HG02970 (cell line): ENCODE measurements at regions not wholly inside any gene's neighbourhood (a gene's known extent, or its start where the extent isn't known, plus 50 kb on each side); places are given as distances from the start of the nearest gene placed in this dataset.

Experiments
- ATAC-seq: cut with Tn5 transposase; IDR thresholded peaks from one replicate; pipeline ENCODE4 v1.9.1; 2021; ENCODE audit warnings: mild to moderate bottlenecking, moderate library complexity, moderate number of reproducible peaks; ENCODE audit not compliant: unreplicated experiment, low FRiP score

GRCh38 chr9:16153221-16153620, 600.4 kb downstream of the CCDC171 start:
- no peak for ATAC-seq

- no peak for ATAC-seq
These were observed 600.9 kb downstream of the CCDC171 start for GRCh38 chr9:16153741-16154140.

GRCh38 chr9:16154521-16155078, 601.8 kb downstream of the CCDC171 start:
- peak; percentile 75 for ATAC-seq

- ATAC-seq: no peak
These were observed 603.0 kb downstream of the CCDC171 start for GRCh38 chr9:16155878-16156277.

- no peak for ATAC-seq
These were observed 604.4 kb downstream of the CCDC171 start for GRCh38 chr9:16157216-16157615.

GRCh38 chr9:16157651-16158050, 604.8 kb downstream of the CCDC171 start:
- no peak for ATAC-seq

GRCh38 chr9:16158093-16158492, 605.2 kb downstream of the CCDC171 start:
- no peak for ATAC-seq

GRCh38 chr9:16161483-16161882, 608.6 kb downstream of the CCDC171 start:
- ATAC-seq: no peak

GRCh38 chr9:16170119-16170518, 617.3 kb downstream of the CCDC171 start:
- ATAC-seq: no peak

GRCh38 chr9:16171911-16172310, 619.1 kb downstream of the CCDC171 start:
- no peak for ATAC-seq

- no peak for ATAC-seq
These were observed 620.0 kb downstream of the CCDC171 start for GRCh38 chr9:16172796-16173195.

GRCh38 chr9:16174915-16175314, 622.1 kb downstream of the CCDC171 start:
- no peak for ATAC-seq

GRCh38 chr9:16175461-16175860, 622.6 kb downstream of the CCDC171 start:
- ATAC-seq: no peak

- no peak for ATAC-seq
These were observed 625.5 kb downstream of the CCDC171 start for GRCh38 chr9:16178294-16178693.

- no peak for ATAC-seq
These were observed 626.7 kb downstream of the CCDC171 start for GRCh38 chr9:16179566-16179965.

- no peak for ATAC-seq
These were observed 627.2 kb downstream of the CCDC171 start for GRCh38 chr9:16180091-16180490.

GRCh38 chr9:16180546-16180945, 627.7 kb downstream of the CCDC171 start:
- ATAC-seq: no peak

- no peak for ATAC-seq
These were observed 628.7 kb downstream of the CCDC171 start for GRCh38 chr9:16181539-16181938.

- ATAC-seq: no peak
These were observed 629.9 kb downstream of the CCDC171 start for GRCh38 chr9:16182784-16183183.

- ATAC-seq: no peak
These were observed 632.3 kb downstream of the CCDC171 start for GRCh38 chr9:16184964-16185646.

GRCh38 chr9:16191191-16191590, 638.3 kb downstream of the CCDC171 start:
- no peak for ATAC-seq

GRCh38 chr9:16191691-16192402, 639.0 kb downstream of the CCDC171 start:
- peak; percentile 56 for ATAC-seq
